ENCODE measurements at regions not wholly inside any gene's neighbourhood (a gene's known extent, or its start where the extent isn't known, plus 50 kb on each side); places are given as distances from the start of the nearest gene placed in this dataset.

DNA sequence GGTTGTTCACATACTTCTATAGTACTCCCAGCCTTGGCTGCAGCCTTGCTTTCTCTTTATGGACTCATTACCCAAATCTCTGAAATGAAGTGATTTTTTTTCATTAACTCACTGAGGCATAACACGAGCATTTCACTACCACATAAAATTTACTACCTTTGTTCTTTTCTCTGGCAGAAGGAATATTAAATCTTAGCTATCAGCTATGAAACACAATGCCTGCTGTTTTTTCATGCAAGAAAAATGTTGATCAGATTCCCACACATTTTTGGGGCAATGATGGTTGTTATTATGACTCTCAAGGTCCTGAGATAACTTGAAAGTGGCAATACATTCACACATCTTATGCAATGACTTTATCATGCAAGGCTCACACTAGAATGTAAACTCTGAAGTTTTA lies 225.3 kb upstream of the ATP2B1 start:
- TF ChIP-seq CTCF (IDR thresholded peaks at IDR 0.05) = no peak

DNA sequence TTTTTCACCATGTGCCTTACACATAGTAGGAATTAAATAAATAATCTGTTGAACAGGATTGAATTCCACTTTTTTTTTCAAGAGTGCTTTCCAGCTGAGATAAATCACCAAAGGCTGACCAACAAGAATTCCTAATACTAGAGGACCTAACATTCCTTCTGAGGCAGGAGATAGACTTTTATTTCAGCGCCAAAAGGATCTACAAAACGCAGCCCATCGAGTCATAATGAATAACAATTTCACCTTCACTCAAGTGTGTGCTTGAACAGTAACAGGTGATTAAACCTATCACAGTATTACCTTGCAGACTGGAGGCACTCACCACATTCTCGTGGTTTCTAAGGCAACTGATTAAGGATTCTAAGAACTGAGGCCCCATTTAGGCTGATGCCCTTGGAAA lies 224.3 kb upstream of the ATP2B1 start:
- no peak for TF ChIP-seq CTCF (IDR thresholded peaks at IDR 0.05)

DNA sequence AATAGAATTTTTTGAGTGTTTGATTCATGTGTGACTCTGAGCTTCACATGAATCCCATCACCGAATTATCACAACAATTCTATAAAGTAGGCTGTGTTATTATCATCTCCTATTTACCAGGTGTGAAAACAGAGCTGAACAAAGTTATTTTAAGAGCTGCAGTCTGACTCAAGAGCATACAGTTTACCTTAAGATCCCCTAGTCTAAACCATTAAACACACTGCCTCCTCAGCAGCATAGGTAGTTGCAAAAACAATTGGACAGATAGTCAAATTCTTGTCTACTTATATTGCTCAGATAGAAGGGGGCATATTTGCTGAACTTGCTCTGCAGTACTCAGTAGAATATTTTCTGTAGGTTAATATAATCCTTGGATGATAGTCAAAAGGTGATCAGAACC lies 219.8 kb upstream of the ATP2B1 start:
- TF ChIP-seq CTCF (IDR thresholded peaks at IDR 0.05) = no peak

DNA sequence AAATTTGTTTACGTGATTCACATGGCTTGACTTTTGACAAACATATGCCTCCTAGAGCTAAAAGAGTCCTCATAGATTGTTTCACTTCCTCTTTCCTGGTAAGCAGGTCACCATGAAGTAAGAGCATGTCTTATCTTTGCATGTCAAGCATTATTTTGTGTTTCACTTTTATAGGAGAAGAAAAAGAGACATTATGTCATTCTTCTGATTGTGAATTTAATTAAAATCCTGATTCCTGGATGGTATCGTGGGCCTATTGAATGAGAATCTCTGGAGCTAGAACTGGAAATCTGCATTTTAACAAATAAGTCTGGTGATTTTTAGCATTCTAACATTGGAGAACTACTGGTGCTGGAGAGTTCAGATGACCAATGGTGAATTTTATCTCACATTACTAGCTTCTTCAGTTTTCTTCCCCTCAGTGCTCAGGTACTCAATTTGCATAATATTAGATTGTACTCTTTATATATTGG lies 218.6 kb upstream of the ATP2B1 start:
- TF ChIP-seq CTCF (IDR thresholded peaks at IDR 0.05) = no peak

DNA sequence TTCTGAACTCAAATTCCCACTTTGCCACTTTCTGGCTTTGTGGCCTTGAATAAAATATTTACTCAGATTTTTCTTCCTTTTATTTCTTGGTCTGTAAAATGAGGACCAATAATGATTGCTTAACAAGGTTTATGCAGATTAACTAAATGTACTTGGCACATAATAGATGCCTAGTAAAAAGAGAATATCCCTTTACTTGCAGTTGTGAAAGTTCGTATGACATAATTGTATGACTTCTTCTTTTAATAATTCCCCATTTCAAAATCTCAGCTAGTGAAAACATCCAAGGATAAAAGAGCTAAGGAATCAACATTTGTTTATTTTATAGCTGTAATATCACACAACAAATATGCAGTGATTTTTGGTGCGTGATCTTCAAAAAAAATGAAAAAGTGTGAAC lies 215.6 kb upstream of the ATP2B1 start:
- TF ChIP-seq CTCF (IDR thresholded peaks at IDR 0.05) = no peak

- no peak for TF ChIP-seq CTCF (IDR thresholded peaks at IDR 0.05)
Measured at GRCh38 chr12:89923091-89923490, 214.5 kb upstream of the ATP2B1 start.

GRCh38 chr12:89920866-89921265 lies 212.2 kb upstream of the ATP2B1 start:
- no peak for TF ChIP-seq CTCF (IDR thresholded peaks at IDR 0.05)

- no peak for TF ChIP-seq CTCF (IDR thresholded peaks at IDR 0.05)
Measured at GRCh38 chr12:89919241-89919906, 210.7 kb upstream of the ATP2B1 start.

Data from LNCAP (cell line).